Body of pancreas (tissue), 4 donors: ENCODE measurements at regions not wholly inside any gene's neighbourhood (a gene's known extent, or its start where the extent isn't known, plus 50 kb on each side); places are given as distances from the start of the nearest gene placed in this dataset.

ENCODE experiments used
- ATAC-seq: fragments of 150-250 bp; one replicate; pipeline ENCODE4 v1.9.1; 2016
- DNase-seq, 4 donors: peaks; one replicate each; pipeline ENCODE4 v3.0.0-alpha.2; 2019
- H3K27ac ChIP-seq, 4 donors: fragments of 200-600 bp; sonication (generic); 1 replicate in 3 of 4; 2 replicates in 1 of 4; pipeline versions ENCODE4 v1.5.1 to v1.6.1; 2016 to 2019; ENCODE audit warnings: mild to moderate bottlenecking in 1 of 4, mixed read lengths in 1 of 4, moderate library complexity in 1 of 4
- H3K27me3 ChIP-seq, 2 donors: fragments of 200-600 bp; sonication (generic); one replicate each; pipeline ENCODE4 v1.6.0; 2016; ENCODE audit warnings: mild to moderate bottlenecking in 1 of 2
- H3K36me3 ChIP-seq, 2 donors: fragments of 200-600 bp; sonication (generic); replicated peaks in 1 of 2; 2 replicates each; pipeline ENCODE4 v1.5.1; 2016; ENCODE audit warnings: low read depth in 2 of 2; ENCODE audit not compliant: insufficient read depth in 1 of 2
- H3K4me1 ChIP-seq: fragments of 200-600 bp; sonication (generic); one replicate; pipeline ENCODE4 v1.6.0; 2016
- H3K4me3 ChIP-seq, 2 donors: fragments of 200-600 bp; sonication (generic); 1 replicate in 1 of 2; 2 replicates in 1 of 2; pipeline ENCODE4 v1.5.1; 2016 to 2019
- H3K9me3 ChIP-seq, 3 donors: fragments of 200-600 bp; sonication (generic); 1 replicate in 2 of 3; 2 replicates in 1 of 3; pipeline ENCODE4 v1.5.1; 2016
- CTCF ChIP-seq, 7 experiments: fragments of 450-650 bp in 4 of 7; fragments of 200-600 bp in 3 of 7; sonication (generic) in 3 of 7; IDR thresholded peaks; one replicate each; pipeline ENCODE4 v1.5.1; 2016 to 2019; ENCODE audit warnings: antibody characterized with exemption in 7 of 7
- POLR2A ChIP-seq, 3 donors: fragments of 450-650 bp; IDR thresholded peaks; one replicate each; pipeline ENCODE4 v1.6.1; 2016; ENCODE audit warnings: antibody characterized with exemption in 3 of 3, mild to moderate bottlenecking in 2 of 3
- WGBS, 2 donors: methylation state at CpG; one replicate each; pipeline ENCODE4 v1.1.5; 2017; 5-methylcytosine and 5-hydroxymethylcytosine counted together
- intact Hi-C: fragments of 100-400 bp; cut with DNase I; formaldehyde crosslinking; loops from one replicate; pipeline ENCODE4 v1.15.1; 2023

GRCh38 chr20:60143261-60143842 is 185.1 kb downstream of the CDH26 start:
- no peaks in the 10 kb centered on the region for H3K4me1 ChIP-seq
- no peak overlapping the region for H3K27ac ChIP-seq
- WGBS, 2 donors: 81 to 82% methylated on average over 3 of the region's 3 CpGs
- intact Hi-C loops: no loop called here
- H3K9me3 ChIP-seq: no peaks in the 10 kb centered on the region
- no peaks in the 10 kb centered on the region for H3K36me3 ChIP-seq
- H3K27me3 ChIP-seq: no peaks in the 10 kb centered on the region
- H3K4me3 ChIP-seq: no peak overlapping the region
- ATAC-seq: no peak
- TF ChIP-seq POLR2A (IDR thresholded peaks at IDR 0.05) (no peak), CTCF (IDR thresholded peaks at IDR 0.05) (no peak)
- DNase-seq: no peak

GRCh38 chr20:60144404-60144803 is 186.2 kb downstream of the CDH26 start:
- Histone ChIP-seq H3K27me3 (no peaks in the 10 kb centered on the region), H3K27ac (no peak overlapping the region), H3K4me1 (no peaks in the 10 kb centered on the region), H3K9me3 (no peaks in the 10 kb centered on the region), H3K36me3 (no peaks in the 10 kb centered on the region), H3K4me3 (no peak overlapping the region)
- intact Hi-C loops: no loop called here
- ATAC-seq: no peak
- DNase-seq: no peak
- 87 to 92% methylated on average over 3 of the region's 3 CpGs for WGBS, 2 donors
- TF ChIP-seq CTCF (IDR thresholded peaks at IDR 0.05) (no peak), POLR2A (IDR thresholded peaks at IDR 0.05) (no peak)

GRCh38 chr20:60144974-60145527 is 186.8 kb downstream of the CDH26 start:
- intact Hi-C loops: no loop called here
- Histone ChIP-seq H3K27ac (no peak overlapping the region), H3K4me3 (no peak overlapping the region), H3K36me3 (no peaks in the 10 kb centered on the region), H3K27me3 (no peaks in the 10 kb centered on the region), H3K4me1 (no peaks in the 10 kb centered on the region), H3K9me3 (no peaks in the 10 kb centered on the region)
- 48 to 60% methylated on average over 5 of the region's 5 CpGs for WGBS, 2 donors
- ATAC-seq: no peak
- DNase-seq: no peak
- TF ChIP-seq POLR2A (IDR thresholded peaks at IDR 0.05): no peak
- no peak for TF ChIP-seq CTCF (IDR thresholded peaks at IDR 0.05)

GRCh38 chr20:60147004-60147403 is 188.8 kb downstream of the CDH26 start:
- DNase-seq (no peak), ATAC-seq (no peak)
- WGBS, 2 donors: 74 to 78% methylated on average over 2 of the region's 2 CpGs
- Histone ChIP-seq H3K27ac (no peak overlapping the region), H3K27me3 (no peaks in the 10 kb centered on the region), H3K4me1 (no peaks in the 10 kb centered on the region), H3K4me3 (no peak overlapping the region), H3K36me3 (no peaks in the 10 kb centered on the region), H3K9me3 (no peaks in the 10 kb centered on the region)
- intact Hi-C loops: no loop called here
- TF ChIP-seq CTCF (IDR thresholded peaks at IDR 0.05): no peak
- TF ChIP-seq POLR2A (IDR thresholded peaks at IDR 0.05): no peak

- intact Hi-C loops: no loop called here
- no peaks in the 10 kb centered on the region for H3K27me3 ChIP-seq
Measured at GRCh38 chr20:60148885-60149284, 190.7 kb downstream of the CDH26 start.

More at GRCh38 chr20:60148885-60149284, 190.7 kb downstream of the CDH26 start:
- no peaks in the 10 kb centered on the region for H3K4me1 ChIP-seq
- no peaks in the 10 kb centered on the region for H3K36me3 ChIP-seq
- H3K27ac ChIP-seq: no peak overlapping the region
- H3K9me3 ChIP-seq: no peaks in the 10 kb centered on the region
- no peak for ATAC-seq
- H3K4me3 ChIP-seq: no peak overlapping the region
- TF ChIP-seq CTCF (IDR thresholded peaks at IDR 0.05) (no peak), POLR2A (IDR thresholded peaks at IDR 0.05) (no peak)
- DNase-seq: no peak
